Activated T-cell treated with anti-CD3 and anti-CD28 coated beads, Interleukin-2, amount 50 U/mL, for 72 hours (primary cell): ENCODE measurements at regions not wholly inside any gene's neighbourhood (a gene's known extent, or its start where the extent isn't known, plus 50 kb on each side); places are given as distances from the start of the nearest gene placed in this dataset.

ENCODE experiments used
- ATAC-seq, 2 donors: fragments of 150-1000 bp; cut with Tn5 transposase; replicated peaks in 1 of 2; 2 replicates each; pipeline ENCODE4 v1.10.0; 2021; ENCODE audit warnings: moderate library complexity in 2 of 2, mild to moderate bottlenecking in 1 of 2
- DNase-seq, 2 donors: peaks; one replicate each; pipeline ENCODE4 v3.0.0; 2021 to 2022; ENCODE audit warnings: mixed read lengths in 1 of 2
- H3K27ac Mint-ChIP-seq: one replicate; pipeline ENCODE4 v1.8.0; 2022; ENCODE audit warnings: mild to moderate bottlenecking, moderate library complexity, mixed read lengths
- H3K27me3 Mint-ChIP-seq: one replicate; pipeline ENCODE4 v1.8.0; 2022; ENCODE audit warnings: low read depth, mixed read lengths
- H3K36me3 Mint-ChIP-seq, 2 donors: one replicate each; pipeline ENCODE4 v1.8.0; 2022; ENCODE audit warnings: mixed read lengths in 2 of 2, mild to moderate bottlenecking in 1 of 2; ENCODE audit not compliant: insufficient read depth in 2 of 2
- H3K4me1 Mint-ChIP-seq: one replicate; pipeline ENCODE4 v1.8.0; 2022; ENCODE audit warnings: low read depth, mixed read lengths
- H3K4me3 Mint-ChIP-seq, 2 donors: one replicate each; pipeline ENCODE4 v1.8.0; 2022; ENCODE audit warnings: mild to moderate bottlenecking in 2 of 2, mixed read lengths in 2 of 2, moderate library complexity in 2 of 2
- H3K9me3 Mint-ChIP-seq, 2 donors: one replicate each; pipeline ENCODE4 v1.8.0; 2022; ENCODE audit warnings: mixed read lengths in 2 of 2

DNA sequence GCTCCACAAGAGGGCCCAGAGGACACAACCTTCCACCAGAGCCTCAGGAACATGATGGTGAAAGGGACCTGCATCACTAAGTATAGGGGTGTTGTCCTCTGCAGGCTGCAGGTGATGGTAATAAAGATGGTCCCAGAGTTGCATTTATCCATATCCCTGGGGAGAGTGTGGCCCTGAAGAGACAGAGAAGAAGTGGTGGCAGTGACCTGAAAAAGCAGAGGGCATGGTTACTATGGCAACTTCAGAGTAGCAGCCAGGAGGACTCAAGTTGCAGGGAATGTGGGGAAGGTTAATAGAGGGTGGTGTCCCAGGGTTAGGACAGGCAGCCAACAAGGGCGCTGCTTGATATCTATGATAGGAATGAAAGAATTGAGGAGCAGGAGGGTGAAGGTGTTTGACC is 57.1 kb downstream of the HLA-A start:
- Mint-ChIP-seq H3K36me3 (no peaks in the 10 kb centered on the region), H3K9me3 (no peaks in the 10 kb centered on the region), H3K4me1 (no peaks in the 10 kb centered on the region), H3K27ac (no peak overlapping the region), H3K4me3 (no peak overlapping the region), H3K27me3 (peaks cover 19% of the 10 kb centered on the region)
- DNase-seq (no peak), ATAC-seq (no peak)

DNA sequence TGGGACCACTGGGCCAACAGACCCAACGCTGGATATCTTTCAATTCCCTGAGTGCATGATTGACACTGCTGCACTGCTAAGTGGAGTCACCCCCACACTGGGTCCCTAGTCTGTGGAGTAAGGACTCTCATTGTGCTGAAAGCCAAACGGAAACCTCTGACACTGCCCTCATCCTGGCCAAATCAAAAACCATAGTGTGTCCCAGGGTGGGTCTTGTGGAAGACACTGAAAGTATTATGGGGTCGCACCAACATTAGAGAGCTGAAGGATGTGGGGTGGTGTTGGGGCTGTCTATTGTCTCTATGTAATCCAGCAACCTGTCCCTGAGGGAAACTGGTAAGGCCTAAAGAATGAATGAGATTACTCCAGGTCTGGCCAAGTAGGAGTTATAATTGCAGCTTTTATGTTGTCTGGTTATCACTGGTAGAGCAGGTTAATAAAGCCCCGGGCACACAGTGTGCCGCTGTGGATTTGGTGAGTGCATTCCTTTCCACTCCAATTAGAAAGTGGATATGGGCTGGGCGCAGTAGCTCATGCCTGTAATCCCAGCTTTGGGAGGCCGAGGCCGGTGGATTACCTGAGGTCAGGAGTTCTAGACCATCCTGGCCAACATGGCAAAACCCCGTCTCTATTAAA is 57.9 kb downstream of the HLA-A start:
- ATAC-seq: no peak
- H3K27ac Mint-ChIP-seq: no peak overlapping the region
- DNase-seq: no peak
- H3K27me3 Mint-ChIP-seq: peaks cover 25% of the 10 kb centered on the region
- no peaks in the 10 kb centered on the region for H3K4me1 Mint-ChIP-seq
- H3K4me3 Mint-ChIP-seq: no peak overlapping the region
- no peaks in the 10 kb centered on the region for H3K36me3 Mint-ChIP-seq
- no peaks in the 10 kb centered on the region for H3K9me3 Mint-ChIP-seq

DNA sequence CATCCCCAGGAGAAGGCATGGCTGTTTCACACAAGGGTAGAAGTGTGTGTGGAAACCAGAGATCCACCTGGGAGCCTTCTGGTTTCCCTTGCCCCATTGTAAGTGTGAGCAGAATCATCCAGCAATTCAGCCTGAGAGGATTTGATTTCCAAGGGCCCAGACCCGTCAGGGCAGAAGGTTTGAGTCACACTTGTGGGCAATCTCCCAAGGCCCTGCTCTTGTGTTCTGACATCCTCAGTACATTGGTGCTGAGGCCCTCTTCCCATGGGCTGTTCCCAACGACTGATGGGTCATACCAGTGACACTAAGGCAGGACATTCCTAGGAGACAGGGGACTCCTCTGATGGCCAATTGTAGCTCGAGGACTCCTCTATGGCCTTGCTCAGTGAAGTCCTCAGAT is 58.2 kb upstream of the POLR1H start:
- H3K36me3 Mint-ChIP-seq: peaks cover 0 to 1% of the 10 kb centered on the region in 2 donors
- peaks cover 33% of the 10 kb centered on the region for H3K27me3 Mint-ChIP-seq
- H3K9me3 Mint-ChIP-seq: no peaks in the 10 kb centered on the region
- H3K27ac Mint-ChIP-seq: no peak overlapping the region
- H3K4me1 Mint-ChIP-seq: peaks cover 20% of the 10 kb centered on the region
- no peak overlapping the region for H3K4me3 Mint-ChIP-seq
- no peak for ATAC-seq
- DNase-seq: no peak

- Mint-ChIP-seq H3K4me3 (peak overlapping the region; percentile 74 to 82), H3K4me1 (peaks cover 21% of the 10 kb centered on the region), H3K9me3 (no peaks in the 10 kb centered on the region), H3K36me3 (peaks cover 1 to 3% of the 10 kb centered on the region in 2 donors), H3K27ac (no peak overlapping the region), H3K27me3 (peaks cover 32% of the 10 kb centered on the region)
- DNase-seq (no peak), ATAC-seq (no peak)
Measured at GRCh38 chr6:30005482-30005881, 55.6 kb upstream of the POLR1H start.

DNA sequence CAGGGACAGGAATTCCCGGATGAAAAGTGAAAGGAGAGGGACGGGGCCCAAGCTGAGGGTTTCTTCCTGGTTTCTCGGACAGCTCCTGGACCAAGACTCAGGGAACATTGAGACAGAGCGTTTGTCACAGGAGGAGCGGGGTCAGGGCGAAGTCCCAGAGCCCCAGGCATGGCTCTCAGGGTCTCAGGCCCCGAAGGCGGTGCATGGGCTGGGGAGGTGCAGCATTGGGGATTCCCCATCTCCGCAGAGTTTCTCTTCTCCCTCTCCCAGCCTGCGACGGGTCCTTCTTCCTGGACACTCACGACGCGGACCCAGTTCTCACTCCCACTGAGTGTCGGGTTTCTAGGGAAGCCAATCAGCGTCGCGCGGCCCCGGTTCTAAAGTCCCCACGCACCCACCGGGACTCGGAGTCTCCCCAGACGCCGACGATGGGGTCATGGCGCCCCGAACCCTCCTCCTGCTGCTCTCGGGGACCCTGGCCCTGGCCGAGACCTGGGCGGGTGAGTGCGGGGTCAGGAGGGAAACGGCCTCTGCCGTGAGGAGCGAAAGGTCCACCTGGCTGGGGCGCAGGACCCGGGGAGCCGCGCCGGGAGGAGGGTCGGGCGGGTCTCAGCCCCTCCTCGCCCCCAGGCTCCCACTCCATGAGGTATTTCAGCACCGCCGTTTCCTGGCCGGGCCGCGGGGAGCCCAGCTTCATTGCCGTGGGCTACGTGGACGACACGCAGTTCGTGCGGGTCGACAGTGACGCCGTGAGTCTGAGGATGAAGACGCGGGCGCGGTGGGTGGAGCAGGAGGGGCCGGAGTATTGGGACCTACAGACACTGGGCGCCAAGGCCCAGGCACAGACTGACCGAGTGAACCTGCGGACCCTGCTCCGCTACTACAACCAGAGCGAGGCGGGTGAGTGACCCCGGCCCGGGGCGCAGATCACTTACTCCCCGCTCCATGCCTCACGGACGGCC is 54.6 kb upstream of the POLR1H start:
- ATAC-seq (peak; percentile 41 to 57), DNase-seq (peak in 1 of 2 donors; percentile 19)
- peaks cover 1 to 3% of the 10 kb centered on the region in 2 donors for H3K36me3 Mint-ChIP-seq
- H3K27me3 Mint-ChIP-seq: peaks cover 32% of the 10 kb centered on the region
- no peaks in the 10 kb centered on the region for H3K9me3 Mint-ChIP-seq
- H3K4me1 Mint-ChIP-seq: peaks cover 21% of the 10 kb centered on the region
- H3K27ac Mint-ChIP-seq: no peak overlapping the region
- peak overlapping the region; percentile 74 to 82 for H3K4me3 Mint-ChIP-seq

GRCh38 chr6:30007132-30007764 is 53.8 kb upstream of the POLR1H start:
- Mint-ChIP-seq H3K27me3 (peaks cover 32% of the 10 kb centered on the region), H3K4me3 (peak overlapping the region; percentile 71 to 82), H3K4me1 (peaks cover 21% of the 10 kb centered on the region), H3K9me3 (no peaks in the 10 kb centered on the region), H3K27ac (no peak overlapping the region), H3K36me3 (peaks cover 1 to 3% of the 10 kb centered on the region in 2 donors)
- DNase-seq (peak in 1 of 2 donors; percentile 10), ATAC-seq (peak; percentile 37 to 54)

GRCh38 chr6:30009113-30009512 is 52.0 kb upstream of the POLR1H start:
- ATAC-seq (no peak), DNase-seq (no peak)
- Mint-ChIP-seq H3K4me3 (no peak overlapping the region), H3K36me3 (peaks cover 1 to 3% of the 10 kb centered on the region in 2 donors), H3K9me3 (no peaks in the 10 kb centered on the region), H3K4me1 (peaks cover 21% of the 10 kb centered on the region), H3K27me3 (peaks cover 32% of the 10 kb centered on the region), H3K27ac (no peak overlapping the region)
